DMS153 (cell line): ENCODE measurements at regions not wholly inside any gene's neighbourhood (a gene's known extent, or its start where the extent isn't known, plus 50 kb on each side); places are given as distances from the start of the nearest gene placed in this dataset.

Source experiments
- DNase-seq: peaks from one replicate; lab custom pipeline; 2025; lab: John Stamatoyannopoulos, UW

- no peak for DNase-seq
These were observed 181.8 kb downstream of the HS3ST3B1 start for GRCh38 chr17:14482715-14483114.

DNA sequence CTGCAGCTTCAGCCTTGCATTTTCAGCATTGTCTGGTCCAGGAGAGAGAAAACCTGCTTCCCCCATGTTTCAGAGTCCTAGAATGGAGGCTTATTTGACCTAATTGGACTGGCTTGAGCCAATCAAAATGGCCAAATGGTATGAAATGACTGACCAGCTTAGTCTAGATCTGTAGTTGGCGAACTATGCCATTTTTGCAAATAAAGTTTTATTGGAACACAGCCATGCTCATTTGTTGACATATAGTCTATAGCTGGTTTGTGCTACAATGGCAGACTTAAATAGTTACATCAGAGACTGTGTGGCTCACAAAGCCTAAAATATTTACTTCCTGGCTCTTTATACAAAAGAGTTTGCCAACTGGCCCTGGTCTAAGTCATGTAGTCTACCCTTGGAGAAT is 180.8 kb downstream of the HS3ST3B1 start:
- DNase-seq = no peak

DNA sequence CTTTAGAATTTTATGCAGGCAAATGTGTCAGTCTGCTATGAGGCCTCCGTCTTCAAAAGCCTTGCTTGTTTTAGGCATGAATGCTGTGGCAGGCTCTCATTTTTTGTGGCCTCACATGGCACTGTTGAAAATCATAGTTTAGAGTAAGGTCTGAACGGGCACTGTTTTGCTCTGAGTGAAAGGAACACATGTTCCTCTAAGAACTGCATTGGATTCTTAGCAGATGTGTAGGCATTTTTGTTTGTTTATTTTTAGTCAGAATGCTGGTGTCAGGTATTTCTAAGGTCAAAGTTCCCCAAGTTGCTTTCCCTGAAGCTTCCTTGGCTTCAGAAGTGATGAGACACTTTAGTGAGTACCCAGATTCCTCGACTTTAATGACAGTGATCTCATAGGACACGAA is 173.7 kb downstream of the HS3ST3B1 start:
- DNase-seq = no peak

DNA sequence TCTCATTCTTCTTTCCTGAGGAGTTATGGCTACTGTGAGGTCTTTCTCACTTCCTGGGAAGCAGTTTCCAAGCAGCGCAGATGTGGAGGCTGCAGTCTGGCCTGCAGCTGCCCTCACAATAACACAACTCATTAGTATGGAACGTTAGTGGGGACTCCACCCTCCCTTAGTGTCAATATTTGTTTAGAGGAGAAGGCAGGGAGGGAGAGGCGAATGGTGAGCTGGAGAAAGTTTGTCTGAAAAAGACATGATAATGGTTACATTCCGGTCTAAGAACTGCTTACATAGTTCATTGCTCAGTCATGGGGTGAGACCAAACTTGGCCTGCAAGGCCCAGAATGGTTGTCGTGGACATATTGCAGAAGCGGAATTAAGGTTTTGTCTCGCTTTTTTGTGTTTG is 170.2 kb downstream of the HS3ST3B1 start:
- DNase-seq = peak; percentile 21

GRCh38 chr17:14470417-14470816 is 169.5 kb downstream of the HS3ST3B1 start:
- no peak for DNase-seq

- no peak for DNase-seq
These were observed 169.1 kb downstream of the HS3ST3B1 start for GRCh38 chr17:14469971-14470370.

- no peak for DNase-seq
These were observed 168.0 kb downstream of the HS3ST3B1 start for GRCh38 chr17:14468858-14469257.

GRCh38 chr17:14461227-14461548 is 160.3 kb downstream of the HS3ST3B1 start:
- no peak for DNase-seq

GRCh38 chr17:14460516-14461226 is 159.8 kb downstream of the HS3ST3B1 start:
- no peak for DNase-seq

- DNase-seq = no peak
These were observed 159.1 kb downstream of the HS3ST3B1 start for GRCh38 chr17:14459955-14460354.

GRCh38 chr17:14458724-14459123 is 157.8 kb downstream of the HS3ST3B1 start:
- no peak for DNase-seq

DNA sequence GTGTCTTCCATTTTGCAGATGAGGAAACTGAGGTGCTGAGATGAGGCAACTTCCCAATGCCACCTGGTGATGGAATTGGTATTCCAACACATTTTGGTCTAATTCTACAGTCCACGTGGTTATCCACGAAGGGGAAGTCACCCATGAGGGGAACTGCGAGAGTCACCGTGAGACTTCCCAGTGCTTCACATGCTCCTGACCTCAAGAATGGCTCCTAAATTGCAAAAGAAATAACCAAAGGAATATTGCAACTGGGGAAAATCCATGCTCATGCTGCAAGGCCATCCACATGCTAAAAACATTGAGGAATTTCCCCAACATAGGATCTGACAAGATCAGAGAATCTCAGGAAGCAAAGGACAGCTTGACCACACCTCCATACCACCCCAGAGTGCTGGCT is 153.9 kb downstream of the HS3ST3B1 start:
- no peak for DNase-seq

DNA sequence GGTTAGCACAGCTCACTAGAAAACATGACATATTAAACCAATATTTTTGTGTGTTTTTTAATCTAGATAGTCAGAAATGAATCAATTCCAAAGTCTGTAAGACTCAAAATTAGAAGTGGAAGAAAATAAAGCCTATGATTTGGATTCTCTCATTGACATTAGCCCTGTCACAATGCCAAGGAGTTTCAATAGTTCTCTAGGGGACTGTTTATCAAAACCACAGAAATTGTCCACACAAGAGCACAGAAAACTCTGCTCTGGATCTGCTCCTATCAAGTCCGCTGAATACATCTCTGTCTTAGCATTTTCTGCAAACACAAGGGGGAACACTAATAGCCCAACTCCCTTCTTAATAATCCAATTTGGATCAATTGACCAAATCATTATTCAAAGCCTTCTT is 152.0 kb downstream of the HS3ST3B1 start:
- no peak for DNase-seq

- no peak for DNase-seq
These were observed 150.9 kb downstream of the HS3ST3B1 start for GRCh38 chr17:14451729-14452191.

DNA sequence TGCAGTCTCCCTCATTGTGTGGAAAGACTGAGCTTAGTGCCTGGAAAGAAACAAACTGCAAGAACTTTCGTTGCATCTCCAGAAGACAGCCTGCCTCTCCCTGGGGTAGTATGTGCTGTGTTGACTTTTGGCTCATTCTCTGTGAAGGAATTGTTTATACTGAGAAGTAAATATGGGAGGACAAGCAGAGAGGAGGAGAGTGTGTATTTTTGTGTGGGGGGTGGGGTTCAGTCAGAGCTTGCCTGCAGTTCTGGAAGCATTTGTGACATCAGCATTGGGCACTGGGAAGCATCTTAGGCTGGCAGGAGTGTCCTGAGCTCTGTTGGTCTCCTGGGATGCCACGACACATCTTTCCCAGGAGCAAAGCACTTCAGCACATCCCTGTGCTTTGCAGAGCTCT is 147.9 kb downstream of the HS3ST3B1 start:
- no peak for DNase-seq

GRCh38 chr17:14446825-14447224 is 145.9 kb downstream of the HS3ST3B1 start:
- DNase-seq = no peak

- DNase-seq = no peak
These were observed 144.0 kb downstream of the HS3ST3B1 start for GRCh38 chr17:14444915-14445314.

GRCh38 chr17:14442798-14443528 is 142.1 kb downstream of the HS3ST3B1 start:
- no peak for DNase-seq

- no peak for DNase-seq
These were observed 136.3 kb downstream of the HS3ST3B1 start for GRCh38 chr17:14437176-14437575.

- DNase-seq = no peak
These were observed 135.4 kb downstream of the HS3ST3B1 start for GRCh38 chr17:14436266-14436665.

GRCh38 chr17:14434506-14434905 is 133.6 kb downstream of the HS3ST3B1 start:
- DNase-seq = no peak

DNA sequence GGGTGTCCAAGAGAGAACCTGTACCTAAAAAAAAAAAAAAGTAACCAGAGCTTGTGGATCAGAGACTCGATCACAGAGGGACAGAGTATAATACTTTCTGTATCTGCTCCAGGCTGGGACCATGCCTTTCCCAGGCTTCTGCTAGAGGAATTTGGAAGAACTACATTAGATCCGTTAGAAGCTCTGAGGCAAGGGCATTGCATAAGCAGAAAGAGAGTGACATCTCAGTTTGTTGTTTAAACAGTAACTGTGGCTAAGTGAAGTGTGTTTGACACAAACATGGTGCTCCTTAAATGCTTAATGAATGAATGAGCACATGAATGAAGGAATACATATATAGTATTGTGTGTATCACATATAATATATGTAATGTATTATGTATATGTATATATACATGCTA is 131.2 kb downstream of the HS3ST3B1 start:
- no peak for DNase-seq

DNA sequence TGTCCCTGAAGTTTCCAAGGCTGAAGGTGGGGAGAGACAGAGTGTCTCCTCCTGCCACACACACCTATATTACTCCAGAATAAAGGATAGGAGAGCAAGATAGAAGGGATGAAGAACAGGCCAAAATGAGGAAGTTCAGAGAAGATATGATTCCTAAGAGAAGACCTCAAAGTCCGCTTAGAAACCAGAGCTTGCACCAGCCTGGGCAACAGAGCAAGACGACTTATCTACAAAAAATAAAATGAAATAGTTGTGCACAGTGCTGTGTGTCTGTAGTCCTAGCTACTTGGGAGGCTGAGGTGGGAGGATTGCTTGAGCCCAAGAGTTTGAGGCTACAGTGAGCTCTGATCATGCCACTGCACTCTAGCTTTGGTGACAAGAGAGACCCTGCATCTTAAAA is 128.2 kb downstream of the HS3ST3B1 start:
- no peak for DNase-seq

DNA sequence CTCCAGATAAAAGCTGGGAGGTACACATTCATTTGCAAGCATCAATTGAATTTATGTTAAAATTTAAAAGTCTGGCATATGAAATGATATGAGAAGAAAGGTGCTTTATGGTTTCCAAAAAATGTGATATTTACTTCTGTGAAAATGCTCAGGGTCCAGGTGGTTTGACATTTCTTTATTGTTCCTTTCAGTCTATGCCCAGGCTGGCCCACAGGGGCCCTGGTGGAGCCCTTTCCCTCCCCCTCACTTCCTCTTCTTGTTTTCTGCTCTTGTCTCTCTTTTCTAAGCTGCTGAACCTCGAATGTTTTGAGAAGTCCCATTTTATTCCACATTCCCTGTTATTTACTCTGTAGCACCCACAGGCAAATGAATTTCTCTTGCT is 127.8 kb downstream of the HS3ST3B1 start:
- no peak for DNase-seq
